Cardiac muscle cell (in vitro differentiated cells and primary cell): ENCODE measurements at regions not wholly inside any gene's neighbourhood (a gene's known extent, or its start where the extent isn't known, plus 50 kb on each side); places are given as distances from the start of the nearest gene placed in this dataset.

Experiments used
- DNase-seq, 2 donors: peaks; one replicate each; pipeline versions ENCODE4 v3.0.0 to v3.0.0-alpha.2; 2010 to 2017; ENCODE audit warnings: low read depth in 1 of 2, low spot score in 1 of 2
- H3K27ac ChIP-seq: fragments of 200-600 bp; sonication (generic); 2 replicates; pipeline ENCODE4 v1.5.1; 2016
- H3K27me3 ChIP-seq: fragments of 200-600 bp; sonication (generic); 2 replicates; pipeline ENCODE4 v1.6.0; 2016; ENCODE audit warnings: control low read depth
- H3K36me3 ChIP-seq: fragments of 200-600 bp; sonication (generic); 2 replicates; pipeline ENCODE4 v1.5.1; 2016; ENCODE audit warnings: control low read depth
- H3K4me1 ChIP-seq: fragments of 200-600 bp; sonication (generic); 2 replicates; pipeline ENCODE4 v1.8.1; 2017; ENCODE audit warnings: low read depth, mild to moderate bottlenecking, mixed run types
- H3K4me3 ChIP-seq: fragments of 200-600 bp; sonication (generic); 2 replicates; pipeline ENCODE4 v1.5.1; 2016; ENCODE audit warnings: mild to moderate bottlenecking
- H3K9me3 ChIP-seq: fragments of 200-600 bp; sonication (generic); 2 replicates; pipeline ENCODE4 v1.5.1; 2017; ENCODE audit warnings: low read depth, mild to moderate bottlenecking, control low read depth
- CTCF ChIP-seq: IDR thresholded peaks from 2 replicates; pipeline ENCODE4 v1.5.1; 2012; ENCODE audit warnings: low read depth, mild to moderate bottlenecking, low read length

- Histone ChIP-seq H3K9me3 (no peaks in the 10 kb centered on the region), H3K36me3 (no peaks in the 10 kb centered on the region), H3K4me3 (no peak overlapping the region), H3K27me3 (no peaks in the 10 kb centered on the region), H3K27ac (no peak overlapping the region), H3K4me1 (no peaks in the 10 kb centered on the region)
- no peak for DNase-seq
- TF ChIP-seq CTCF, result no peak
Measured at GRCh38 chr4:19462117-19462516, 789.6 kb upstream of the SLIT2 start.

GRCh38 chr4:19455850-19456602 is 795.7 kb upstream of the SLIT2 start:
- no peak for TF ChIP-seq CTCF
- Histone ChIP-seq H3K9me3 (no peaks in the 10 kb centered on the region), H3K36me3 (no peaks in the 10 kb centered on the region), H3K4me3 (no peak overlapping the region), H3K27me3 (no peaks in the 10 kb centered on the region), H3K27ac (no peak overlapping the region), H3K4me1 (no peaks in the 10 kb centered on the region)
- DNase-seq, result no peak

DNA sequence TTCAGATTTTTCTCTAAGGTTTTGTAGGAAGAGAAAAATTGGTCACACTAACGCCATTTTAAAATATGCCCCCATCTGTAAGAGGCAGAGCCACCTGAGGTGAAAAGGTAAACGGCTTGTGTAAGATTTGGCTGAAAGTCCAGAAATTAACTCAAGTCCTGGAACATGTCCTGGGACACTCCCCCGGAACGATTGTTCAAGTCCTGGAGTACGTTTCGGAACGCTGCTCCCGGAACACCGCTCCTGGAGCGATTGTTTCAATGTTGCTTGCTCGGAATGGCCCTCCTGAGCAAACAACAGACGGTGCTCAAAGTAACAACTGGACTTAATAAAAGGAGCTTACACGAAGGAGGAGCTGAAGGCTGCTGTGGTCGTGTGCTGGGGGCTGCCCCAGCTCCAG is 796.5 kb upstream of the SLIT2 start:
- no peak overlapping the region for H3K4me3 ChIP-seq
- TF ChIP-seq CTCF, result no peak

DNA sequence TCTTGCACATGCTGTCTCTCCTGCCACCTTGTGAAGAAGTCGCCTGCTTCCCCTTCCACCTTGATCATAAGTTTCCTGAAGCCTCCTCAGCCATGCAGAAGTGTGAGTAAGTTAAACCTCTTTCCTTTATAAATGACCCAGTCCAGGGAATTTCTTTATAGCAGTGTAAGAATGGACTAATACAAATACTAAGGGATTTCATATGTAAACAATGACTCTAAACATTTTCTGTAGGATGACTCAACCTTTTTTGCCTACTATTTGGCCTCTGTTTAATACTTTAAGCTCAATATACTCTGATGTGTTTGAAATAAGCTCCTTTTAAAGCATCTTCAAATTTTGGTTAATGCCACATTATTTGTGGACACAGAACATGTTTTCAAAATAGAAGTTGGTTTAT is 813.5 kb upstream of the SLIT2 start:
- TF ChIP-seq CTCF, result no peak
- Histone ChIP-seq H3K4me1 (no peaks in the 10 kb centered on the region), H3K27me3 (no peaks in the 10 kb centered on the region), H3K4me3 (no peak overlapping the region), H3K27ac (no peak overlapping the region), H3K36me3 (no peaks in the 10 kb centered on the region), H3K9me3 (no peaks in the 10 kb centered on the region)
- no peak for DNase-seq

More for the DNA sequence above, 796.5 kb upstream of the SLIT2 start:
- DNase-seq, result no peak
- H3K36me3 ChIP-seq, result no peaks in the 10 kb centered on the region
- H3K4me1 ChIP-seq, result no peaks in the 10 kb centered on the region
- H3K27me3 ChIP-seq, result no peaks in the 10 kb centered on the region
- no peaks in the 10 kb centered on the region for H3K9me3 ChIP-seq
- H3K27ac ChIP-seq, result no peak overlapping the region

DNA sequence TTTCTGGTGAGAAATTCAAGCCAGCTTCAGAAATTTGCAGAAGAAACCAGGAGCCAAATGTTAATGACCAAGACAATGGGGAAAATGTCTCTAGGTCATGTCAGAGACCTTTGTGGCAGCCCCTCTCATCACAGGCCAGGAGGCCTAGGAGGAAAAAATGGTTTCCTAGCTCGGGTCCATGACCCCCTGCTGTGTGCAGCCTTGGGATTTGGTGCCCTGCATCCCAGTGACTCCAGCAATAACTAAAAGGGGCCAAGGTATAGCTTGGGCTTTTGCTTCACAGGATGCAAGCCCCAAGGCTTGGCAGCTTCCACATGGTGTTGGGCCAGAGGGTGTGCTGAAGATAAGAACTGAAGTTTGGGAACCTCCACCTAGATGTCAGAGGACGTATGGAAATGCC is 814.7 kb upstream of the SLIT2 start:
- no peak for TF ChIP-seq CTCF
- Histone ChIP-seq H3K36me3 (no peaks in the 10 kb centered on the region), H3K27me3 (no peaks in the 10 kb centered on the region), H3K27ac (no peak overlapping the region), H3K4me1 (no peaks in the 10 kb centered on the region), H3K4me3 (no peak overlapping the region), H3K9me3 (no peaks in the 10 kb centered on the region)
- no peak for DNase-seq
